IPS DF 4.7 (cell line): ENCODE measurements at regions not wholly inside any gene's neighbourhood (a gene's known extent, or its start where the extent isn't known, plus 50 kb on each side); places are given as distances from the start of the nearest gene placed in this dataset.

Experiments
- DNase-seq: peaks from one replicate; pipeline ENCODE4 v3.0.0-alpha.2; 2013; ENCODE audit warnings: low spot score; ENCODE audit errors: extremely low read depth

GRCh38 chr13:89687066-89687465 lies 1660.4 kb upstream of the MIR17HG start:
- no peak for DNase-seq

DNA sequence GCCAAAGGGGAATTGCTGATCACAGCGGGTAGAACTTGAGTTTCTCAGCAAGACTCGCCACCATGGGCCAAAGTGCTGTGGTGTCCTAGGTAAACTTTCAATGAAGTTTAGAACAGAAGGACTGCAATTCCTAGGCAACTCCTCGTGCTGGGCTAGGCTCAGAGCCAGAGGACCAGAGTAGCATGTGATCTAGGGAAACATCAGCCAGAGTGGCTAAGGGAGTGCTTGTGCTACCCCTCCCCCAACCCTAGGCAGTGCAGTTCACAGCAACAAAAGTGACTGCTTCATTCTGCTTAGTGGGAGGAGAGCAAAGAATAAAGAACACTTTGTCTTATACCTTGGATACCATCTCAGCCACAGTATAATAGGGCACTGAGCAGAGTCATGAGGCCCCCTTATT lies 1658.6 kb upstream of the MIR17HG start:
- DNase-seq, result no peak

- DNase-seq, result no peak
Measured at GRCh38 chr13:89694451-89694850, 1653.0 kb upstream of the MIR17HG start.

- DNase-seq, result peak; percentile 60
Measured at GRCh38 chr13:89695343-89696257, 1651.9 kb upstream of the MIR17HG start.

- DNase-seq, result no peak
Measured at GRCh38 chr13:89701913-89702312, 1645.6 kb upstream of the MIR17HG start.

DNA sequence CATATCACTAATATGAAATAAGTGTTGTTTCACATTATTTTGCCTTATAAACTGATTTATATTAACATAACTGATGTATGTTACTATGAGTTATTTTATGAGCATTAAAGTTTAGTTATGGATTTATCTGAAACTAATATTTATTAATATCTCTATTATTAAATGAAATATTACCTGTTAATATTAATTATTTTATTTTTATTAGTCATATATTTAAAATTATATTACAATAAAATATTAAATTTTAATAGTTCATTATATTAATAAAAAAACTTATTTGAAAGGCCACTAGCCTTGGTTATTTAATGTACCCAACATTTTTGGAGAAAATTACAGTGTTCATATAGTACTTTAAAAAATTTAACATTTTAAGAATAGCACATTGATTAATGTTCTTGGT lies 1643.4 kb upstream of the MIR17HG start:
- DNase-seq, result no peak

GRCh38 chr13:89708013-89708412 lies 1639.5 kb upstream of the MIR17HG start:
- no peak for DNase-seq

- no peak for DNase-seq
Measured at GRCh38 chr13:89721216-89721615, 1626.3 kb upstream of the MIR17HG start.

DNA sequence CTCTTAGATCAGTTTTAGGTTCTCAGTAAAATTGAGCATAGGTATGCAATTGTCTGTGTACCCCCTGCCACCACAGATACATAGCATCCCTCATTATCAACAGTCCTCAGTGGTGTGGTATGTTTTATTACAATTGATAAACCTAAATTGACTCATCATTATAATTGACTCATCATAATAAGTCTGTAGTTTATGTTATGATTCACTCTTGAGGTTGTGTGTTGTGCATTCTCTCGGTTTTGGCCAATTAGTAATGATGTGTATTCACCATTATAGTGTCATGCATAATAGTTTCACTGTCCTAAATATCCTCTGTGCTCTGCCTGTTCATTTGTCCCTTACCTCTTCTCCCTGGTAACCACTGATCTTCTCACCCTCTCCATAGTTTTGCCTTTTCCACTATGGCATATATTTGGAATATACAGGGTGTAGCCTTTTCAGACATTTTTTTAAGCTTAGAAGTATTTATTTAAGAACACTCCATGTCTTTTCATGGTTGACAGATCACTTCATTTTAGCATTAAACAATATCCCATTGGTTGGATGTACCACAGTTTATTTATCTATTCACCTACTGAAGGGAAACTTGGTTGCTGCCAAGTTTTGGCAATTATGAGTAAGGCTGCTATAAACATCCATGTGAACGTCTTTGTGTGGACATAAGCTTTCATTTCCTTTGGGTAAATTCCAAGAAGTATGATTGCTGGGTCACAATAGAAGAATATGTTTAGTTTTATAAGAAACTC lies 1620.6 kb upstream of the MIR17HG start:
- no peak for DNase-seq

- no peak for DNase-seq
Measured at GRCh38 chr13:89733829-89734228, 1613.7 kb upstream of the MIR17HG start.

DNA sequence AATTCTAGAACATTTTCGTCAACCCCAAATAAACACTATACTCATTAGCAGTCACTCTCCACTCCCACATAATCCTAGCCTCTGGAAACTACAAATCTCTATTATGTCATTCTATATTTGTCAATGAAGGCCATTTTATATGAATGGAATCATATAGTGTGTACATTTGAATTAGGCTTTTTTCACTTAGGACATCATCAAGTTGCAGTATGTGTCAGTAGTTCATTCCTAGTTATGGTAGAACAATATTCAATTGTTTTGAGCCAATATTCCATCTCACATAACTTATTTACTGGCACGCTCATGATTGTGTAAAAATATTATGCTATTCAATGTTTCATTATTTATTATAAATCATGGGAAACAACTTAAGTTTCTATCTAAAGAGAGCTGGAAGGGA lies 1610.4 kb upstream of the MIR17HG start:
- no peak for DNase-seq

GRCh38 chr13:89738072-89738471 lies 1609.4 kb upstream of the MIR17HG start:
- no peak for DNase-seq

- DNase-seq, result no peak
Measured at GRCh38 chr13:89740994-89741685, 1606.3 kb upstream of the MIR17HG start.

- no peak for DNase-seq
Measured at GRCh38 chr13:89746554-89746953, 1600.9 kb upstream of the MIR17HG start.

DNA sequence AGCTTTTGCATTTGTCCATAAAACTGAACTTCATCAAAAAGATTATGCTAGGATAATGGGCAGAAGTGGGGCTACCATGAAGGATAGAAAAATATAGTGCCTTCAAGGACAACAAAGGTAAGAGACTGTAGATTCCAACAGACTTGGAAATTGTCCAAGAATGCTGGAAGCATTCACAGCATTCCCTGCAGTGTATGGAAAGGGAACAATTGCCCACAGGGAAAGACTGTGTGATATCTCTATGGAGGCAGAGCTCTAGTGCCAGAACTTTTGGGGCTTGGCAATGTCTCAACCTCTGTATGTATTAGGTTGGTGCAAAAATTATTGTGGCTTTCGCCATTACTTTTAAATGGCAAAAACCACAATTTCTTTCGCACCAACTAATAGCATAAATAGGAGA lies 1598.8 kb upstream of the MIR17HG start:
- no peak for DNase-seq

DNA sequence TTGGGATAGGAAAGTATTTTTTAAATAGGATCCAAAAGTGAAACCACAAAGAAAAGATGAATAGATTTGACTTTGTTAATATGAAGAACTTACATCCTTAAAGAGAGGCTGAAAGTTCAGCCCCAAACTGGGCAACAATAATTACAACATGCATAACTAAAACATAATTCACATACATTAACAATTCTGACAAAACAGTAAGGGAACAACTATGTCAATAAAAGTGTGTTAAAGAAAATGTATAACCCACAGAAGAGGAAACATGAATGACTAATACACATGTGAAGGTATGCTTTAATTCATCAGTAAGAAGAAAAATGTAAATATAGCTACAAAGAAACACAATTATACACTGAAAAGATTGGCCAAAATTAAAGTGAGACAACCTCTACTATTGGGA lies 1597.6 kb upstream of the MIR17HG start:
- DNase-seq, result no peak

GRCh38 chr13:89750371-89750770 lies 1597.1 kb upstream of the MIR17HG start:
- DNase-seq, result no peak

GRCh38 chr13:89751432-89751930 lies 1596.0 kb upstream of the MIR17HG start:
- DNase-seq, result no peak

- no peak for DNase-seq
Measured at GRCh38 chr13:89752394-89752793, 1595.1 kb upstream of the MIR17HG start.

- DNase-seq, result no peak
Measured at GRCh38 chr13:89755729-89756492, 1591.6 kb upstream of the MIR17HG start.

- no peak for DNase-seq
Measured at GRCh38 chr13:89763005-89763404, 1584.5 kb upstream of the MIR17HG start.
